ENCODE measurements at regions not wholly inside any gene's neighbourhood (a gene's known extent, or its start where the extent isn't known, plus 50 kb on each side); places are given as distances from the start of the nearest gene placed in this dataset.

- TF ChIP-seq, protein P1, sequence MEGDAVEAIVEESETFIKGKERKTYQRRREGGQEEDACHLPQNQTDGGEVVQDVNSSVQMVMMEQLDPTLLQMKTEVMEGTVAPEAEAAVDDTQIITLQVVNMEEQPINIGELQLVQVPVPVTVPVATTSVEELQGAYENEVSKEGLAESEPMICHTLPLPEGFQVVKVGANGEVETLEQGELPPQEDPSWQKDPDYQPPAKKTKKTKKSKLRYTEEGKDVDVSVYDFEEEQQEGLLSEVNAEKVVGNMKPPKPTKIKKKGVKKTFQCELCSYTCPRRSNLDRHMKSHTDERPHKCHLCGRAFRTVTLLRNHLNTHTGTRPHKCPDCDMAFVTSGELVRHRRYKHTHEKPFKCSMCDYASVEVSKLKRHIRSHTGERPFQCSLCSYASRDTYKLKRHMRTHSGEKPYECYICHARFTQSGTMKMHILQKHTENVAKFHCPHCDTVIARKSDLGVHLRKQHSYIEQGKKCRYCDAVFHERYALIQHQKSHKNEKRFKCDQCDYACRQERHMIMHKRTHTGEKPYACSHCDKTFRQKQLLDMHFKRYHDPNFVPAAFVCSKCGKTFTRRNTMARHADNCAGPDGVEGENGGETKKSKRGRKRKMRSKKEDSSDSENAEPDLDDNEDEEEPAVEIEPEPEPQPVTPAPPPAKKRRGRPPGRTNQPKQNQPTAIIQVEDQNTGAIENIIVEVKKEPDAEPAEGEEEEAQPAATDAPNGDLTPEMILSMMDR (conservative IDR thresholded peaks at IDR 0.05; ENCODE audit: control insufficient read depth, insufficient read depth, low read depth, low read length), result no peak
- no peak for DNase-seq (ENCODE audit: low read depth)
- no peak overlapping the region for H3K4me3 ChIP-seq (ENCODE audit: control insufficient read depth, low read depth, low read length)
Observed at GRCh38 chr5:26691486-26691885, 346.9 kb downstream of the CDH9 start.

GRCh38 chr5:26690511-26690910 is 347.9 kb downstream of the CDH9 start:
- no peak for DNase-seq (ENCODE audit: low read depth)
- no peak overlapping the region for H3K4me3 ChIP-seq (ENCODE audit: control insufficient read depth, low read depth, low read length)
- TF ChIP-seq, protein P1 (conservative IDR thresholded peaks at IDR 0.05; ENCODE audit: control insufficient read depth, insufficient read depth, low read depth, low read length), result no peak

DNA sequence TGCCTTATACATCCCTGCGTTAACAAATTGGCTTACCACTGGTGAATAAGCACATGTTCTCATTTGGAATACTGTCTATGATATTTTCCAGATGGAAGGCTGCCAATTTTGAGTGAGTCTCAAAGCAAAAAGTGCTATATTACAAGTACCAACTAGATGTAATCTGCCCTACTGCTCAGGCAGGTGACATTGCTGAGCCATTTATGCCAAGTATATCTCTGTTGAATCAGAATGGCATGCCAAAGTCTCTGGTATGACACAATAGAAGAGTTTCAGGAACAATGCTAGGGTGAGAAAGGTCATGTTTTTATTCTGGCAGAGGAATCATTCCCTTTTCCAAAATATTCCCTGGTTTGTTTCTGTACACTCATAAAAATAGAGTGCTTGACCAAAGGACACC is 356.5 kb downstream of the CDH9 start:
- no peak overlapping the region for H3K4me3 ChIP-seq (ENCODE audit: control insufficient read depth, low read depth, low read length)
- TF ChIP-seq, protein P1 (conservative IDR thresholded peaks at IDR 0.05; ENCODE audit: control insufficient read depth, insufficient read depth, low read depth, low read length), result no peak
- no peak for DNase-seq (ENCODE audit: low read depth)

GRCh38 chr5:26674846-26675245 is 363.5 kb downstream of the CDH9 start:
- no peak overlapping the region for H3K4me3 ChIP-seq (ENCODE audit: control insufficient read depth, low read depth, low read length)
- TF ChIP-seq, protein P1 (conservative IDR thresholded peaks at IDR 0.05; ENCODE audit: control insufficient read depth, insufficient read depth, low read depth, low read length), result no peak
- DNase-seq (ENCODE audit: low read depth), result no peak

DNA sequence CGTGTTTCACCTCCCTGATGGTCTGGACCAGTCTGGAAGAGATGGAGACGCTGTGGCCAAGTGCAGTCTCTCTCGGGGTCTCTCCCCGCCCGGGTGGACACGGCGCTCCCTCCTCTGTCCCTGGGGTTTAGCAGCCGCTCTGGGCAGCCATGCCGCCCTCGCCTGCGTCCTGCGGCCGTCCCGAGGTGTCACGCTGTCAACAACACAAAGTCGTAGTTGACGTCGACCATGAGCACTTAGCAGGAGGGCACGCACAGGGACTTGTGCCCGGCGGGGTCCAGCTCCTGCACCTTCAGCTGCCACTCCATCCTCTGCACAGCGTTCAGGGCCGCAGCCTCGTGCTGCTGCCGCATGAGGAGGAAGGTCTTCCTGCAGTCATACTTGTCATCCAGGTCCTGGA is 368.9 kb downstream of the CDH9 start:
- H3K4me3 ChIP-seq (ENCODE audit: control insufficient read depth, low read depth, low read length), result no peak overlapping the region
- TF ChIP-seq, protein P1 (conservative IDR thresholded peaks at IDR 0.05; ENCODE audit: control insufficient read depth, insufficient read depth, low read depth, low read length), result no peak
- DNase-seq (ENCODE audit: low read depth), result no peak

- no peak for DNase-seq (ENCODE audit: low read depth)
- TF ChIP-seq, protein P1 (conservative IDR thresholded peaks at IDR 0.05; ENCODE audit: control insufficient read depth, insufficient read depth, low read depth, low read length), result no peak
Observed at GRCh38 chr5:26669031-26669430, 369.4 kb downstream of the CDH9 start.

DNA sequence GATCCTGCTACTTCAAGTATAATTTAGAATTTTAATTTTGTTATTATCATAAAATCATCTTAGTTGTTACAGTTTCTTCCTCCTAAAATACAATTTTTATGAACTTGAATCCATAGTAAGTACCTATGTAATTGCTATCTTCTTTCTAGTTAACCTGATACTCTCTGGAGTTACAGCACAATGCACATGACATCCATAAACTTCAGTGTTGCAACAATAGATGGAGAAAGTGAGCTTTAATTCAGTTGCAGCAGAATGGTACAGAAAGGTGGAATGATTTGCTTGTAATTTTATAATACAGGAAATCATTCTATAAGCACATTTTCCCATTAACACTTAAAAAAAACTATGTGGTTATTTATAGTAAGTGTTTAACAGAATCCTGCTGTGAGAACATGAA is 372.0 kb downstream of the CDH9 start:
- no peak for DNase-seq (ENCODE audit: low read depth)
- no peak overlapping the region for H3K4me3 ChIP-seq (ENCODE audit: control insufficient read depth, low read depth, low read length)
- TF ChIP-seq, protein P1 (conservative IDR thresholded peaks at IDR 0.05; ENCODE audit: control insufficient read depth, insufficient read depth, low read depth, low read length), result no peak

More at GRCh38 chr5:26669031-26669430, 369.4 kb downstream of the CDH9 start:
- no peak overlapping the region for H3K4me3 ChIP-seq (ENCODE audit: control insufficient read depth, low read depth, low read length)

All from fibroblast of mammary gland (primary cell).